ENCODE measurements at regions not wholly inside any gene's neighbourhood (a gene's known extent, or its start where the extent isn't known, plus 50 kb on each side); places are given as distances from the start of the nearest gene placed in this dataset.

DNA sequence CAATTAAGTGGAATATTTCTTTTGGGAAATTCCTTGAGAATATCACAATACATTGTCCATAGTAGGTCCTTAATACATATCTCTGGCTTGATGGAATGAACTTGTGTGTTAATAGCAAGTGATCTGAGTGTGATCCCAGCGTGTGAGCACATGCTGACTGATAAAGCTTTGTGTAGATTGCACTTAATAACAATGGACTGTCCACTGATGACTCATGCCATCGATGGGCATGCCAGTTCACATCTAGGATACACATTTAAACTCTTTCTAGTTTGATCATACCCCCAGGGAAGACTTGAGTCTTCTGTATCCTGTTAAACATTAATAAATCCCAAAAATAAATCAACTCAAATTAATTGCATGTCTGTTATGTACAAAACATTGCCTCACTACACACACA lies 454.3 kb upstream of the SPTLC3 start:
- TF ChIP-seq TCF7 (CRISPR knock-in tag; IDR thresholded peaks at IDR 0.05; ENCODE audit: low read depth), result no peak
- TF ChIP-seq, protein P1, sequence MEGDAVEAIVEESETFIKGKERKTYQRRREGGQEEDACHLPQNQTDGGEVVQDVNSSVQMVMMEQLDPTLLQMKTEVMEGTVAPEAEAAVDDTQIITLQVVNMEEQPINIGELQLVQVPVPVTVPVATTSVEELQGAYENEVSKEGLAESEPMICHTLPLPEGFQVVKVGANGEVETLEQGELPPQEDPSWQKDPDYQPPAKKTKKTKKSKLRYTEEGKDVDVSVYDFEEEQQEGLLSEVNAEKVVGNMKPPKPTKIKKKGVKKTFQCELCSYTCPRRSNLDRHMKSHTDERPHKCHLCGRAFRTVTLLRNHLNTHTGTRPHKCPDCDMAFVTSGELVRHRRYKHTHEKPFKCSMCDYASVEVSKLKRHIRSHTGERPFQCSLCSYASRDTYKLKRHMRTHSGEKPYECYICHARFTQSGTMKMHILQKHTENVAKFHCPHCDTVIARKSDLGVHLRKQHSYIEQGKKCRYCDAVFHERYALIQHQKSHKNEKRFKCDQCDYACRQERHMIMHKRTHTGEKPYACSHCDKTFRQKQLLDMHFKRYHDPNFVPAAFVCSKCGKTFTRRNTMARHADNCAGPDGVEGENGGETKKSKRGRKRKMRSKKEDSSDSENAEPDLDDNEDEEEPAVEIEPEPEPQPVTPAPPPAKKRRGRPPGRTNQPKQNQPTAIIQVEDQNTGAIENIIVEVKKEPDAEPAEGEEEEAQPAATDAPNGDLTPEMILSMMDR (IDR thresholded peaks at IDR 0.05), result no peak
- TF ChIP-seq FOXK1 (CRISPR knock-in tag; IDR thresholded peaks at IDR 0.05), result no peak
- TF ChIP-seq, protein P2, sequence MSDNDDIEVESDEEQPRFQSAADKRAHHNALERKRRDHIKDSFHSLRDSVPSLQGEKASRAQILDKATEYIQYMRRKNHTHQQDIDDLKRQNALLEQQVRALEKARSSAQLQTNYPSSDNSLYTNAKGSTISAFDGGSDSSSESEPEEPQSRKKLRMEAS (CRISPR knock-in tag; IDR thresholded peaks at IDR 0.05), result no peak
- TF ChIP-seq ESRRA (CRISPR knock-in tag; IDR thresholded peaks at IDR 0.05; ENCODE audit: borderline replicate concordance), result no peak
- TF ChIP-seq, protein P3, sequence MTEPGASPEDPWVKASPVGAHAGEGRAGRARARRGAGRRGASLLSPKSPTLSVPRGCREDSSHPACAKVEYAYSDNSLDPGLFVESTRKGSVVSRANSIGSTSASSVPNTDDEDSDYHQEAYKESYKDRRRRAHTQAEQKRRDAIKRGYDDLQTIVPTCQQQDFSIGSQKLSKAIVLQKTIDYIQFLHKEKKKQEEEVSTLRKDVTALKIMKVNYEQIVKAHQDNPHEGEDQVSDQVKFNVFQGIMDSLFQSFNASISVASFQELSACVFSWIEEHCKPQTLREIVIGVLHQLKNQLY (CRISPR knock-in tag; IDR thresholded peaks at IDR 0.05), result no peak
- TF ChIP-seq NFATC4 (CRISPR knock-in tag; IDR thresholded peaks at IDR 0.05), result no peak
- TF ChIP-seq ETV6 (CRISPR knock-in tag; IDR thresholded peaks at IDR 0.05), result no peak
- TF ChIP-seq, protein P4, sequence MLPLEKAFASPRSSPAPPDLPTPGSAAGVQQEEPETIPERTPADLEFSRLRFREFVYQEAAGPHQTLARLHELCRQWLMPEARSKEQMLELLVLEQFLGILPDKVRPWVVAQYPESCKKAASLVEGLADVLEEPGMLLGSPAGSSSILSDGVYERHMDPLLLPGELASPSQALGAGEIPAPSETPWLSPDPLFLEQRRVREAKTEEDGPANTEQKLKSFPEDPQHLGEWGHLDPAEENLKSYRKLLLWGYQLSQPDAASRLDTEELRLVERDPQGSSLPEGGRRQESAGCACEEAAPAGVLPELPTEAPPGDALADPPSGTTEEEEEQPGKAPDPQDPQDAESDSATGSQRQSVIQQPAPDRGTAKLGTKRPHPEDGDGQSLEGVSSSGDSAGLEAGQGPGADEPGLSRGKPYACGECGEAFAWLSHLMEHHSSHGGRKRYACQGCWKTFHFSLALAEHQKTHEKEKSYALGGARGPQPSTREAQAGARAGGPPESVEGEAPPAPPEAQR (CRISPR knock-in tag; IDR thresholded peaks at IDR 0.05), result no peak
- TF ChIP-seq, protein P5, sequence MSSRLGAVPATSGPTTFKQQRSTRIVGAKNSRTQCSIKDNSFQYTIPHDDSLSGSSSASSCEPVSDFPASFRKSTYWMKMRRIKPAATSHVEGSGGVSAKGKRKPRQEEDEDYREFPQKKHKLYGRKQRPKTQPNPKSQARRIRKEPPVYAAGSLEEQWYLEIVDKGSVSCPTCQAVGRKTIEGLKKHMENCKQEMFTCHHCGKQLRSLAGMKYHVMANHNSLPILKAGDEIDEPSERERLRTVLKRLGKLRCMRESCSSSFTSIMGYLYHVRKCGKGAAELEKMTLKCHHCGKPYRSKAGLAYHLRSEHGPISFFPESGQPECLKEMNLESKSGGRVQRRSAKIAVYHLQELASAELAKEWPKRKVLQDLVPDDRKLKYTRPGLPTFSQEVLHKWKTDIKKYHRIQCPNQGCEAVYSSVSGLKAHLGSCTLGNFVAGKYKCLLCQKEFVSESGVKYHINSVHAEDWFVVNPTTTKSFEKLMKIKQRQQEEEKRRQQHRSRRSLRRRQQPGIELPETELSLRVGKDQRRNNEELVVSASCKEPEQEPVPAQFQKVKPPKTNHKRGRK (CRISPR knock-in tag; IDR thresholded peaks at IDR 0.05; ENCODE audit: borderline replicate concordance), result no peak
- no peak for TF ChIP-seq ZNF416 (CRISPR knock-in tag; IDR thresholded peaks at IDR 0.05)

Data from WTC11 (cell line).